ENCODE measurements at regions not wholly inside any gene's neighbourhood (a gene's known extent, or its start where the extent isn't known, plus 50 kb on each side); places are given as distances from the start of the nearest gene placed in this dataset.

DNA sequence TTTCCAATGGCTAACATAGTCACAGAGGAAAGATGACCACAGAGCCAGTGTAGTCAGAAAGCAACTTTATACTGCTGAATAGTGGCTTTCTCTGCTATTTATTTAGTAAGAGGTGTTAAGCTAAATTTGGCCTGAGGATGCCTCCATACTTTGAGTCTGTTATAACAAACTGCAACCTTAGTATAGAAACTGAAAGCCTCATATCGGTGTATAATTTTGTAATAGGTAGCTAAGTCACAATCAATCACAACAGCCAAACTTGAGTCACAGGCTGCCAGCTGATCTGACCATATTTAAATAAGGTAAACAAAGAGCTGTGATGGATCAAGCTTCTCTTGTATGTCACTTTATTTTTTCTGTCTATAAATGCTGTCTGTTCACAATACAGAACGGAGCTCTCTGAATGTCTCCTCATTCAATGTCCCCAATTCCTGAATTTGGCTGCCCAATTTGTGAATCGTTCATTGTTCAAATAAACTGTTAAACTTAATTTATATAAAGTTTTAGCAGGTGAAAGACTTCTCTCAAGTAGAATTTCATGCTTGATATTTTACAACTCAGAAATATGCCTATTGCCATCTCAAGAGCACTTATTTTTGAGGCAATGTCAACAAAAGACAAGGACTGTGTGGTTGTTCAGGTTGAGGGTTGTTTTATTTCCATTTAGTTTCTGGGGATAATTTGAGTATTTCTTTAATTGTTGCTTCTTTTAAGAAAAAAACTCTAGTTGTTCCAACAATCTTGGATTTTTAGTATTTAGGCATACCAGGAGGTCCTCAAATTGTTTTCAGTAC, 339.7 kb upstream of the B3GALT2 start:
- Histone ChIP-seq H3K9me3 (ENCODE audit: control insufficient read depth, low read length) (no peaks in the 10 kb centered on the region), H3K4me3 (ENCODE audit: extremely low read depth, insufficient read depth, low read length, poor library complexity, severe bottlenecking) (no peak overlapping the region), H3K27ac (ENCODE audit: low read depth, low read length, severe bottlenecking) (no peak overlapping the region), H3K4me1 (ENCODE audit: control insufficient read depth, insufficient read depth, low read length, poor library complexity, severe bottlenecking) (no peaks in the 10 kb centered on the region), H3K36me3 (ENCODE audit: control insufficient read depth, insufficient read depth, low read length) (no peaks in the 10 kb centered on the region)
- no CpG with 5 or more reads among the region's 3 CpGs for WGBS, 2 experiments (ENCODE audit: insufficient coverage in 2 of 2)

DNA sequence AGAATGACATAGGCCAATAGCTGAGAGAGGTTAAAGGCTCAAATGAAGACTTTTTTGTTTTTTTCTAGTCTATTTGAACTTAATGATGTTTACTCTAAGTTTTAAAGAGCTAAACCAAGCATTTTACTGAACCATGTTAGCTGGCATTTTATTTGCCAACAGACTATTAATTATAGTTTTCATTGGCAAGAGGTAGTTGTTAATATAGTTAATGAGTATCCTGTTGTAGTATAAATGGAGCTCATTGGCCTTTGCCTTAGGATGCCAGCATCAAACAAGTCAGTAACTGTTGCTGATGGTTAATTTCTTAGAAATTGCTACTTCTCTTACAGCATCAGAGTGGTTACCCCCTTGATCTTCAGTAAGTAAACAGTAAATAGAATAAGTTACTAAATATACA, 339.0 kb upstream of the B3GALT2 start:
- Histone ChIP-seq H3K4me3 (ENCODE audit: extremely low read depth, insufficient read depth, low read length, poor library complexity, severe bottlenecking) (no peak overlapping the region), H3K9me3 (ENCODE audit: control insufficient read depth, low read length) (no peaks in the 10 kb centered on the region), H3K4me1 (ENCODE audit: control insufficient read depth, insufficient read depth, low read length, poor library complexity, severe bottlenecking) (no peaks in the 10 kb centered on the region), H3K27ac (ENCODE audit: low read depth, low read length, severe bottlenecking) (no peak overlapping the region), H3K36me3 (ENCODE audit: control insufficient read depth, insufficient read depth, low read length) (no peaks in the 10 kb centered on the region)

DNA sequence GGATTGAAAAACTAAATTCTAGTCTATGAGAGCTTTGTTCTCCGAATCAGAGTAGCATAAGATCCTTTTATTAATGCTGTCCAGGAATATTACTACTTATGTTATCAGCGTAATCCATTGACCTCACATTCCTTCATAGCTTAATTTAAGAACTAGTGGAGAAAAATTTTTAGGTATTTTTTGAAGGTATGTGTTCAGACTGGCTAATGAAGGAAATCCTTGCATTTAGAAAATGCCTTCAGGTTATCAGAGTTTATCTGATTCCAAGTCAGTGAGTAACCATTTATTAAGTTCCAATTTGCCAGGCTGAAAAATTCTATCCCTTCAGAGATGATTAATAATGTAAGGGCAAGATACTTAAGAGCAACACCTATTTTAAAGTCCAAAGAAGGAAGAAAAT, 338.2 kb upstream of the B3GALT2 start:
- Histone ChIP-seq H3K4me1 (ENCODE audit: control insufficient read depth, insufficient read depth, low read length, poor library complexity, severe bottlenecking) (no peaks in the 10 kb centered on the region), H3K9me3 (ENCODE audit: control insufficient read depth, low read length) (no peaks in the 10 kb centered on the region), H3K36me3 (ENCODE audit: control insufficient read depth, insufficient read depth, low read length) (no peaks in the 10 kb centered on the region), H3K27ac (ENCODE audit: low read depth, low read length, severe bottlenecking) (no peak overlapping the region), H3K4me3 (ENCODE audit: extremely low read depth, insufficient read depth, low read length, poor library complexity, severe bottlenecking) (no peak overlapping the region)
- WGBS, 2 experiments (ENCODE audit: insufficient coverage in 2 of 2): no CpG with 5 or more reads among the region's 2 CpGs

DNA sequence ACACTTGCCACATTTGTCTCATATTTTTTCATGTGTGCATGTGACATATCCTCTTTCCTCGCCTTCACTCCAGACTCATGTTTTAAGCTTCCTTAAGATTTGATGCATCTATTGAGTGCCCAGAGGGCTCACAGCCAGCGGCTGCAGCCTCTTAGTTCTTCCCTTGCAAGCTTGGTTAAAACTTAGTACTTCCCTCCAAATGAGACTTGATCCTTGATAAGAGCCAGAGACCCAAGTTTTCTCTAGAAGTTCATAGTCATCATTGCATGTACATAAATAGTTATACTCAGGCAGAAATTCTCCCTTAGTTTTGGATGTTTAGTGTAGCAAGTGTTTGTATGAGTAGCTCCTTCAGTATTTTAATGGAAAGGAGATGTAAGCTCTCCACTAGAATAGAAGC, 337.6 kb upstream of the B3GALT2 start:
- Histone ChIP-seq H3K9me3 (ENCODE audit: control insufficient read depth, low read length) (no peaks in the 10 kb centered on the region), H3K36me3 (ENCODE audit: control insufficient read depth, insufficient read depth, low read length) (no peaks in the 10 kb centered on the region), H3K27ac (ENCODE audit: low read depth, low read length, severe bottlenecking) (no peak overlapping the region), H3K4me3 (ENCODE audit: extremely low read depth, insufficient read depth, low read length, poor library complexity, severe bottlenecking) (no peak overlapping the region), H3K4me1 (ENCODE audit: control insufficient read depth, insufficient read depth, low read length, poor library complexity, severe bottlenecking) (no peaks in the 10 kb centered on the region)
- 91 to 94% methylated on average over 1 to 2 of the region's 2 CpGs for WGBS, 2 experiments (ENCODE audit: insufficient coverage in 2 of 2)

DNA sequence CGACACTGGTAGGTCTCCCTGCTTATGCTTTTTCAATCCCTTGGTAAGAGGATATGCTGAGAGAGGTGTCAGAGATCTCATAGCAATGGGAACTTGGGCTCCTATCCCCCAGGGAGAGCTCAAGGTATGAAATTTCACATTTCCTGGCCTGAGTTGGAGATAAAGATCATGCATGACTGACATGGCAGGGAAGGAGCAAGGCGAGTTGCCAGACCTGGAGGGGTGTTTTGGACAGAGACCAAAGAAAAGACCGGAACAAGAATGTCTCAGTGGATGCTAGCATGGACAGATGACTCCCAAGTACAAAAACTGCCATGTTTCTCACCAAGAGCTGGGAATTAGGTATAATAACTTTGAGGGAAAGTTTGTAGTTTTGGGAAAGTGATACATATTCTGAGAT, 334.1 kb upstream of the B3GALT2 start:
- Histone ChIP-seq H3K9me3 (ENCODE audit: control insufficient read depth, low read length) (no peaks in the 10 kb centered on the region), H3K36me3 (ENCODE audit: control insufficient read depth, insufficient read depth, low read length) (no peaks in the 10 kb centered on the region), H3K4me1 (ENCODE audit: control insufficient read depth, insufficient read depth, low read length, poor library complexity, severe bottlenecking) (no peaks in the 10 kb centered on the region), H3K4me3 (ENCODE audit: extremely low read depth, insufficient read depth, low read length, poor library complexity, severe bottlenecking) (no peak overlapping the region), H3K27ac (ENCODE audit: low read depth, low read length, severe bottlenecking) (no peak overlapping the region)
- 98 to 100% methylated on average over 2 to 3 of the region's 3 CpGs for WGBS, 2 experiments (ENCODE audit: insufficient coverage in 2 of 2)

DNA sequence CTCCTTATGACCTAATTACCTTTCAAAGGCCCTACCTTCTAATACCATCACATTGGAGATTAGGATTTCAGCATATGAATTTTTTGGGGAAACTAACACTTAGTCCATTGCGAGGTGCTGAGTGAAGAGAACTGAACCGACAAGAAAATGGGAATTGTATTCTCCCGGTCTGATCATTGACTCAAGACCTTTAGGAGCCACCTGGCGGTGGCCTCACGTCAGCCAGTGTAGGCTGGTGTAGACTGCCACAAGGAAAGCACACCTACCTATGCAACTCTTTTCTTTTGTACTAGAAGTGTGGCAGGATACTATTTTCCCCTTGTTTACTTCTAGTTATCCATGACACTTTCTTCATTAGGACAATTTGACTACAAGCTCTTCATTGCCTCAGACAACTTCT, 333.5 kb upstream of the B3GALT2 start:
- Histone ChIP-seq H3K27ac (ENCODE audit: low read depth, low read length, severe bottlenecking) (no peak overlapping the region), H3K9me3 (ENCODE audit: control insufficient read depth, low read length) (no peaks in the 10 kb centered on the region), H3K4me3 (ENCODE audit: extremely low read depth, insufficient read depth, low read length, poor library complexity, severe bottlenecking) (no peak overlapping the region), H3K36me3 (ENCODE audit: control insufficient read depth, insufficient read depth, low read length) (no peaks in the 10 kb centered on the region), H3K4me1 (ENCODE audit: control insufficient read depth, insufficient read depth, low read length, poor library complexity, severe bottlenecking) (no peaks in the 10 kb centered on the region)
- WGBS, 2 experiments (ENCODE audit: insufficient coverage in 2 of 2): 92 to 96% methylated on average over 2 to 3 of the region's 5 CpGs

DNA sequence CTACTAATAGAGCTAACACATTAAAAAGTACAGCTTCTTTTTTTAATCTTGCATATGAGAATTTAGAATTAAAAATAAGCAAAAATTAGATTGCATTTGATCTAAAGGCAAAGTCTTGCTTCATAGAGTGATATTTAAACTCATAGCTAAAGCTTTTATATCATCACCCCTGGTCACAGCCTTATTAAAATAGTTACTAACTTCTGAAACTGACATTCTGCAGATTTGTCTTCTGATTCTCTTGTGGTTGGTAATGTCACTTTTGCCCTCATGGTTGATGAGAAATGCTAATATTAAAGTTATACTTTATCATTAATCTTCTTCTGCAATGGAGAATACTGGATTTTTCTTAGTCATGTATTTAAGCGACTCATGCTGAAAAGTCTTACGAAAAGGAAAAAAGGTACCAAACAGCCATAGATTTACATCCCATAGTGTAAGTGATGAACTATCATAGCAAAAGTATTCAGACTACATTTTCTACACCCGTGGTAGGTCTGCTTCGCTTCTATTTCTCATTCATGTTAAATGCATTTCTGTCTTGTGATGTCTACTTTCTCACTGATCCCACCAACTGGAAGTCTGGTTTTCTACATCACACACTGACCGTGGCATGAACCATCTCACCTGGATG, 330.5 kb upstream of the B3GALT2 start:
- 100% methylated on average over 2 of the region's 5 CpGs for WGBS, 2 experiments (ENCODE audit: insufficient coverage in 2 of 2)

DNA sequence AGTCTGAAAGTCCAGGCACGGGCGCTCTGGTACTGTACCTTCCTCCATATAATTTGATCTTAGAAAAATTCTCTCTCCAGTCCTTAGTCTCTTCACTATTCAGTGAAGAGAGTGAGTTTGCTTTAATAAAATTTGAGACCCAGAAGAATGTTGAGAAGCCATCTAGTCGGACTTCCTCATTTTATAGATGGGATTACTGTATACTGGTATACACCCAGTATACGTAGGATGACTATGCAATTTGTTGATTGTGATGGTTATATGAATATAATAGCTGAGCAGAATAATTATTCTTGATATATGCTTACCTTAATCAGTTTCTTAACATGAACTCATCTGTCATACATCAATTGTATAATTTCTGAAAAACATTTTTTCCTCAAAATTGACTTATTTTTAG, 328.0 kb upstream of the B3GALT2 start:
- no CpG with 5 or more reads among the region's 4 CpGs for WGBS, 2 experiments (ENCODE audit: insufficient coverage in 2 of 2)
- Histone ChIP-seq H3K27ac (ENCODE audit: low read depth, low read length, severe bottlenecking) (no peak overlapping the region), H3K36me3 (ENCODE audit: control insufficient read depth, insufficient read depth, low read length) (no peaks in the 10 kb centered on the region), H3K9me3 (ENCODE audit: control insufficient read depth, low read length) (no peaks in the 10 kb centered on the region), H3K4me1 (ENCODE audit: control insufficient read depth, insufficient read depth, low read length, poor library complexity, severe bottlenecking) (no peaks in the 10 kb centered on the region), H3K4me3 (ENCODE audit: extremely low read depth, insufficient read depth, low read length, poor library complexity, severe bottlenecking) (no peak overlapping the region)

More for the DNA sequence above, 330.5 kb upstream of the B3GALT2 start:
- H3K9me3 ChIP-seq (ENCODE audit: control insufficient read depth, low read length): no peaks in the 10 kb centered on the region
- H3K27ac ChIP-seq (ENCODE audit: low read depth, low read length, severe bottlenecking): no peak overlapping the region
- no peaks in the 10 kb centered on the region for H3K4me1 ChIP-seq (ENCODE audit: control insufficient read depth, insufficient read depth, low read length, poor library complexity, severe bottlenecking)
- H3K4me3 ChIP-seq (ENCODE audit: extremely low read depth, insufficient read depth, low read length, poor library complexity, severe bottlenecking): no peak overlapping the region
- no peaks in the 10 kb centered on the region for H3K36me3 ChIP-seq (ENCODE audit: control insufficient read depth, insufficient read depth, low read length)

DNA sequence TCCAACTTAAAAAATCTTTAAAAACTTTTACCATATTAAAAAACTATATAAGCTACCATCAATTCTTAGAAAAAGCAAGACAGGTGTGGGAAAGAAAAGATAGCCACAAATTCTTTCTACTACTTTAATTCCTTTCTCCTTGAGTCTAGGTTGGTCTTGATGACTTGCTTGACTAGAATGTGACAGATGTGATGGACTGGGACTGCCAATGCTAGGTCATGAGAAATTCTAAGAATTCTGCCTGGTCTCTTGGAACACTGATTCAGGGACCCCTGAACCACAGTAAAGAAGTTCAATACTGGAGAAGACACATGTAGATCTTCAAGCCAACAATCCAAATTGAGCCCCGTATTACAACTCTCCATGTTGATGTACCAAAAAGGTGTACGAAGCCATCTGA, 326.6 kb upstream of the B3GALT2 start:
- H3K4me3 ChIP-seq (ENCODE audit: extremely low read depth, insufficient read depth, low read length, poor library complexity, severe bottlenecking): no peak overlapping the region
- H3K36me3 ChIP-seq (ENCODE audit: control insufficient read depth, insufficient read depth, low read length): no peaks in the 10 kb centered on the region
- 85 to 93% methylated on average over 2 of the region's 2 CpGs for WGBS, 2 experiments (ENCODE audit: insufficient coverage in 2 of 2)
- no peaks in the 10 kb centered on the region for H3K4me1 ChIP-seq (ENCODE audit: control insufficient read depth, insufficient read depth, low read length, poor library complexity, severe bottlenecking)
- no peaks in the 10 kb centered on the region for H3K9me3 ChIP-seq (ENCODE audit: control insufficient read depth, low read length)
- H3K27ac ChIP-seq (ENCODE audit: low read depth, low read length, severe bottlenecking): no peak overlapping the region

DNA sequence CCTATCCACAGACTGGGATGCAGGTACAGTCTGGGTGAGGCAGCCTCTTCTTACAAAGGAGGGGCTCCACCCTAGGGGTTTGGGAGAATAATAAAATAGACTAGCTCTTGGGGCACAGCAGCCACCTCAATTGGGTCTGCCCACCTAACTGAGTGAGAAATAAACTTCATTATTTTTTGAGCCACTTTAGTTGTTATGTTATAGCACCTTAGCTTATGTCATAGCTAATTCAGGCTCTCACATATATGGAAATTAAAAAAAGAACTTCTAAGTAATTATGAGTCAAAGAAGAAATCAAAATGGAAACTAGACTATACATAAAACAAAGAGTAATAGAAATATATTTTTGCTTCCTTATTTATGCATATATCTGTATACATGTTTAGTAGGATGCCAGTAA, 318.5 kb upstream of the B3GALT2 start:
- Histone ChIP-seq H3K4me3 (ENCODE audit: extremely low read depth, insufficient read depth, low read length, poor library complexity, severe bottlenecking) (no peak overlapping the region), H3K27ac (ENCODE audit: low read depth, low read length, severe bottlenecking) (no peak overlapping the region), H3K9me3 (ENCODE audit: control insufficient read depth, low read length) (no peaks in the 10 kb centered on the region)

DNA sequence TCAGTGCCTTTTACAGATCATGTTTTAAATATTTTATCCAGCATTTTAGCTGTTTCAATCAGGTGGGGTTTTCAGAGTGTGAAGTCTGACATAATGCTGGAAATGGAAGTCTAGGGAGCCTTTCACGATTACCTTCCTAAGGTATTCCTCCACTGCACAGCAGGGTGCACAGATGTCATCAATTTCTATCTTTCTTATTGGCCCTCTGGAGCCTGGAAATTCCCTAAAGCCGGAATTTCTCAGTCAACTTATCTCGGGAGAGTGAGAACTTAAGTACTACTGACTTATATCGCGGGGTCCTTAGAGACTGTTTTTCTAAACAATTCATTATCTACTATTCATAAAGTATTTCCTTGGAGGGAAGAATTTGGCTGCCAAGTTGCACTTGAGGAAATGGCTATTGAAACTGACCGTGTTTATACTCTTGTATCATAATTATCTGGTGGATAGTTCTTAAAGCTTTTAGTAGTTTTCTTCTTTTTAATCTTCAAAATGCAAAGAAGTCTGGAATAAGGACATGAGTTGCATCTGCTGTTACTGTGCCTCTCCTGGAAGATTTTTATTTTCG, 311.8 kb upstream of the B3GALT2 start:
- H3K9me3 ChIP-seq (ENCODE audit: control insufficient read depth, low read length): no peaks in the 10 kb centered on the region
- no peaks in the 10 kb centered on the region for H3K4me1 ChIP-seq (ENCODE audit: control insufficient read depth, insufficient read depth, low read length, poor library complexity, severe bottlenecking)
- H3K36me3 ChIP-seq (ENCODE audit: control insufficient read depth, insufficient read depth, low read length): no peaks in the 10 kb centered on the region
- H3K4me3 ChIP-seq (ENCODE audit: extremely low read depth, insufficient read depth, low read length, poor library complexity, severe bottlenecking): no peak overlapping the region
- no peak overlapping the region for H3K27ac ChIP-seq (ENCODE audit: low read depth, low read length, severe bottlenecking)
- 91 to 97% methylated on average over 3 to 4 of the region's 7 CpGs for WGBS, 2 experiments (ENCODE audit: insufficient coverage in 2 of 2)

More for the DNA sequence above, 318.5 kb upstream of the B3GALT2 start:
- no peaks in the 10 kb centered on the region for H3K36me3 ChIP-seq (ENCODE audit: control insufficient read depth, insufficient read depth, low read length)
- H3K4me1 ChIP-seq (ENCODE audit: control insufficient read depth, insufficient read depth, low read length, poor library complexity, severe bottlenecking): no peaks in the 10 kb centered on the region
